Astrocyte of the cerebellum (primary cell): ENCODE measurements at regions not wholly inside any gene's neighbourhood (a gene's known extent, or its start where the extent isn't known, plus 50 kb on each side); places are given as distances from the start of the nearest gene placed in this dataset.

ENCODE experiments used
- DNase-seq: peaks from one replicate; pipeline ENCODE4 v3.0.0-alpha.2; 2011; ENCODE audit warnings: low read depth
- H3K4me3 ChIP-seq: 2 replicates; pipeline ENCODE4 v1.5.1; 2011; ENCODE audit warnings: mild to moderate bottlenecking, low read depth, low read length, moderate library complexity
- in situ Hi-C: cut with HindIII; loops from 2 replicates; pipeline ENCODE4 v1.10.0; 2017; ENCODE audit warnings: low sequenced_read_pairs
- TF ChIP-seq, protein P1 (sequence below): IDR thresholded peaks from 2 replicates; pipeline ENCODE4 v1.5.1; 2012; ENCODE audit warnings: low read length, low read depth, moderate library complexity, mild to moderate bottlenecking; ENCODE audit errors: missing control alignments

DNA sequence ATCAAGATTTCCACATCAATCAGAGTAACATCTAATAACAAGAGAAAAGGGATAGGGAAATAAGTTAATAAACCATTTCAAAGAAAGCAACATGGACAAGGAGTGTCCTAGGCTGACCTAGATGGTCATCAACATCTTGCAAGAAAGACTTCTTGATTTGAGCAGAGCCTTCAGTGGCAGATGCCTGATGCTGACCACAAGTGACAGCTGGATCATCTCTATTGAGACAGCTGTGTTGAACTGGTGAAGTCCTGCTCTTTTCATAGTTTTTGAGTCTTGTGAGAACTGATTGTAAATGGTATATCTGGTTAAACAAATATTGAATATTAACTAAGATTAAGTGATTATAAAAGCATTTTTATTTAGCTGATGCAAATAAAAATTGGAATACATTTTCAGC lies 1083.6 kb upstream of the LRFN5 start:
- no peak overlapping the region for H3K4me3 ChIP-seq
- in situ Hi-C loops, result no loop called here
- TF ChIP-seq, protein P1, sequence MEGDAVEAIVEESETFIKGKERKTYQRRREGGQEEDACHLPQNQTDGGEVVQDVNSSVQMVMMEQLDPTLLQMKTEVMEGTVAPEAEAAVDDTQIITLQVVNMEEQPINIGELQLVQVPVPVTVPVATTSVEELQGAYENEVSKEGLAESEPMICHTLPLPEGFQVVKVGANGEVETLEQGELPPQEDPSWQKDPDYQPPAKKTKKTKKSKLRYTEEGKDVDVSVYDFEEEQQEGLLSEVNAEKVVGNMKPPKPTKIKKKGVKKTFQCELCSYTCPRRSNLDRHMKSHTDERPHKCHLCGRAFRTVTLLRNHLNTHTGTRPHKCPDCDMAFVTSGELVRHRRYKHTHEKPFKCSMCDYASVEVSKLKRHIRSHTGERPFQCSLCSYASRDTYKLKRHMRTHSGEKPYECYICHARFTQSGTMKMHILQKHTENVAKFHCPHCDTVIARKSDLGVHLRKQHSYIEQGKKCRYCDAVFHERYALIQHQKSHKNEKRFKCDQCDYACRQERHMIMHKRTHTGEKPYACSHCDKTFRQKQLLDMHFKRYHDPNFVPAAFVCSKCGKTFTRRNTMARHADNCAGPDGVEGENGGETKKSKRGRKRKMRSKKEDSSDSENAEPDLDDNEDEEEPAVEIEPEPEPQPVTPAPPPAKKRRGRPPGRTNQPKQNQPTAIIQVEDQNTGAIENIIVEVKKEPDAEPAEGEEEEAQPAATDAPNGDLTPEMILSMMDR, result no peak
- no peak for DNase-seq

DNA sequence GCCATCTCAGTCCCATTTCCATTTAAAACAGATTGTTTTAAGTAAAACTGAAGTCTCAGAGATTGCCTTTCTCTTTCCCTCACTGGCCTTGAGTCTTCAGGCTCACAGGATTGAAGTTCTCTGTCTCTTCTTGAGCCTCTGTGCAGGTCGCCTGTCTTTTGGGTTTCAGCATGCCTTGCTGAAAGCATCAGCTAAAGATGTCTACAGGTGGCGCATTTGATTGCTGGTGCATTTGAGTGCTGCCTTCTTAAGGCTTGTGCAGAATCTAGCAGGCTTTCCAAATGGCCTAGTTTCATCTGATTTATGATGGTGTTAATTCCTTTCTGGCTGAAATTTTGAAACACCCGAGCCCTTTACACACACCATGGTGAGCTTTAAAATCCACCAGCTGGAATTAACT lies 1062.2 kb upstream of the FBXO33 start:
- no peak for DNase-seq
- H3K4me3 ChIP-seq, result no peak overlapping the region
- in situ Hi-C loops, result no loop called here
- TF ChIP-seq, protein P1, result no peak

DNA sequence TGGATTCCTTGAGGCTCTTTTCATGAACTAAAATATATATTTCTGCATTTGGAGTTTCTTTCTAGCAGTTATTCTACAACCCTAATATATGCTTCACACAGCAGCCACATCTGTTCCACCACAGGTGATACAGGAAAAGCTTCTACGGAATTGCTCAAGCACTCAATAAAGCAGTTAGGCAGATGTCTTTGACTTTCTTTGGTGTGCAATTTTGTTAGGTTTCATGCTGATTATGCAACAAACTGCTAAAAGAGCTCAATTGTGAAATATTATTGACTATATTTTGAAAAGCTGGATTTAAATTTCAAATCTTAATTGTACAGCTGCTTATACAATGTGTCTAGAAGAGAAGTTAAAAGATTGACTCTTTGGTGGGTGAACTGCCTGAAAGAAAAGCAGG lies 1055.6 kb upstream of the FBXO33 start:
- no peak overlapping the region for H3K4me3 ChIP-seq
- DNase-seq, result no peak
- TF ChIP-seq, protein P1, result no peak
- in situ Hi-C loops, result no loop called here

DNA sequence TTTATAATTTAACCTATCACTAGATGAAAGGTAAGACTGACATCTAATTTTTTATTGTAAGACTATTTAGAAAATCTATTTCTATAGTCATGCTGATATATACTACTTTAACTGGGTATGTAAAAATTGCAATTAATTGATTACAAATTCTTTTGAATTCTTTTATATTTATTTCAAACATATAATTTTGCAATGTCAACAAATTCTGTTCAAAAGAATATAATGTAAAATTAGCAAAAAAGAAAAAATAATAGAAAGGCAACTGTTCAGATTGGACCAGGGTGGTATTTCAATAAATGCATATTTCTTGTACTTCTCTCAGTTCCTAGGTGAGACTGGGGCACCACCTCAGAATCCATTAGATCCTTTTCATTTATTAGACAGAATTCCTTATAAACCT lies 1053.5 kb upstream of the FBXO33 start:
- TF ChIP-seq, protein P1, result no peak
- no peak overlapping the region for H3K4me3 ChIP-seq
- DNase-seq, result no peak
- in situ Hi-C loops, result no loop called here

DNA sequence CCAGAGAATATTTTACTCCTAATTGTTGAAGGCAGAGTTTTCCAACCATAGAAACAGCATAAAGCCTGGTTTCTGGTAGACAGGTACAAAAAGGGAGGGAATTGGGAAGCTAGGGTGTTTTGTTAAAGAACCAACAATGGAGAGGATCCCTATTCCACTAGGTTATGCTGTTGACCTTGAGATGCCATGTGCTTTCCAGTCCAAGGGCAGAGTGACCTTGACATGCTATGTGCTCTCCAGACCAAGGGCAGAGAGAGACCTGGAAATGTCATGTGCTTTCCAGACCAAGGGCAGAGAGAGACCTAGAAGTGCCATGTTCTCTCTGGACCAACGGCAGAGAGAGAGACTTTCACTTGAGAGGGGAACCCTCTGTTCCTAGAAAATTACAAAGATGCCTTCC lies 1043.8 kb upstream of the FBXO33 start:
- in situ Hi-C loops, result no loop called here
- TF ChIP-seq, protein P1, result no peak
- H3K4me3 ChIP-seq, result no peak overlapping the region
- no peak for DNase-seq

DNA sequence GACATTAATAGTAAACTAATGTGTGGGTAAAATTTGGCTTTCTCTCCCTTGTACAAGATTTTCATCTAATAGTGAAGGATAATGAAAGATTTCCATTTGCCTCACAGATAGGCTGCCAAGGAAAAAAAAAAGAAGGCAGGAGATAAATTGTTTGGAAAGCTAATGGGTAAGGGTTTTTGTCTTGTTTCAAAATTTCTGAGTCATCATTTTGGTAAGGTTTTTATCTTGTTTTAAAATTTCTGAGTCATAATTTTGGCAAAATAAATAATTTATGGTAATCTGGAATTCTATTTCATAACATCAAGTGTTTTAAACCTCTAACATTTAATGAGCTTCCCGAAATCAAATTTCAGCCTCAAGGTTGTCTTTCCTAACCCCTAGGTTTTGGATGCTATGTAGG lies 1035.7 kb upstream of the FBXO33 start:
- in situ Hi-C loops, result no loop called here
- TF ChIP-seq, protein P1, result no peak
- DNase-seq, result no peak
- no peak overlapping the region for H3K4me3 ChIP-seq

DNA sequence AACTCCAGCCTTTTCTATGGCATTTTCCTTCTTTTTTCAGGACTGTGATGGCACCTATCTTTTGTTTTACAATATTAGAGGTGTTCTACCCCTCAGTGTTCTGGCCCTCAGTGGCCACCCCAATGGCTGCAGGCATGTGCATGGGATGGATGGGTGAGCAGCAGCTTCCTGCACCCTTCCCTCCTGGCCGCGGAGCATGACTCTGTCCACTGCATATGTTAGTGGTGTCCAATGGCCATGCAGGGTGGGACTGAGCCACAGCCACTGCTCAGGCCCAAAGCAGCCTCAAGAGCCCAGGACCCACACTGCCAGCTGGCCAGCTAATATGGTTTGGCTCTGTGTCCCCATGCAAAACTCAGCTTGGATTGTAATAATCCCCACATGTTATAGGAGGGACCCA lies 1032.3 kb upstream of the FBXO33 start:
- no peak for DNase-seq
- H3K4me3 ChIP-seq, result no peak overlapping the region
- in situ Hi-C loops, result no loop called here
- TF ChIP-seq, protein P1, result no peak
